Glomerular visceral epithelial cell (primary cell): ENCODE measurements at regions not wholly inside any gene's neighbourhood (a gene's known extent, or its start where the extent isn't known, plus 50 kb on each side); places are given as distances from the start of the nearest gene placed in this dataset.

Source experiments
- DNase-seq: peaks from one replicate; pipeline ENCODE4 v3.0.0-alpha.2; 2016; ENCODE audit errors: extremely low spot score

DNA sequence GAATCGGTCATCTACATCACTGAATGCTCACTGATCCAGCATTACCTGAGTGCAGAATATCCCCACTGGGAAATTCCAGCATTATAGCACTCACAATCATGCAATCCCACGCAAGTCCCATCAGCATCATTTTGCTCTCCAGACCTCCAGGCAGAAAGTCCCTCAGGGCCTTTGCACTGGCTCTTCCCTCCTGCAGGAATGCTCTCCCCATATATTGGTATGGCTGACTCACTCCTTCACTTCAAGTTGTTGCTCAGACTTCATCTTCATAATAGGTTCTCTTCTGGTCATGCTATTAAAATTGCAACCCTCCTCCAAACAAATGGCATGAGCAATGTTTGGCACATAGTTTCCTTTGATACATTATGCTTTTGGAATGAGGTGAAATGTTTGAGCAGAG is 64.7 kb upstream of the CELF4 start:
- no peak for DNase-seq

- DNase-seq = no peak
These were observed 63.0 kb upstream of the CELF4 start for GRCh38 chr18:37628470-37629220.

- DNase-seq = no peak
These were observed 58.7 kb upstream of the CELF4 start for GRCh38 chr18:37624318-37624717.

DNA sequence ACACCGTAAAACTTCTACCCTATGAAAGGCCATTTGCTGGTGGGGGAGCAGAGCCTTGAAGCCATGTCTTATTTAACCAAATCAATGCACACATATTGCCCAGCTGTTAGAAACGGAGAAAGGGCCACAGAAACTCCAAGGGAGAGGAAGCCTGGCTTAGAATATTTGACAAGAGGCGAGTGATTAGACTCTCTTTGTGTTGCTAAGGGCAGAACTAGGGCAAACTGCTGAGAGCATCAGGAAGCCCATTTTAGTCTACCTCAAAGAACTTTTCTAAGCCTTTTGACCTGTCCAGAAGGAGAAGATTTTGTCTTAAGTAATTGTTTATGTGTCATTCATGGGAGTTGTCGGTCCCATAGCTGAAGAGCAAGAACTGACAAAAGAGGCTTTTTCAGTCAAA is 54.4 kb upstream of the CELF4 start:
- DNase-seq = no peak

DNA sequence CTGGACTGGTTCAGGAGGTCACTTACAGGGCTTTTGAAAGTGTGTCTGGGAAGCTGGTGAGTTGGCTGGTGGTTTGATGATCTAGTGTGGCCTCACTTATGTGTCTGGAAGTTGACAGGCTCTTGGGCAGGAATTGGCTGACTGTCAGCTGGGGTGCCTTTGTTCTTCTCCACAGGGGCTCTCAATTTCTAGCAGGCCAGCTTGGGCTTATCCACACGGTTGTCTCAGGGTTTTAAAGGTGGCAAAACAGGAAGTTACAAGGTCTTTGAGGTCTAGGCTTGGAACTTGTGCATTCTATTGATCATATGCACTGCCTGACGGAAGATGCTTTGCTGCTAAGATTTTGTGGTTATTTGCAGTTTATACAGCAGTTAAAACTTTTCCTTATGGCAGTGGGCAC is 52.0 kb upstream of the CELF4 start:
- no peak for DNase-seq
